HEK293 (cell line): ENCODE measurements at regions not wholly inside any gene's neighbourhood (a gene's known extent, or its start where the extent isn't known, plus 50 kb on each side); places are given as distances from the start of the nearest gene placed in this dataset.

Experiments
- CTCF ChIP-seq: fragments of 450-650 bp; formaldehyde crosslinking; IDR thresholded peaks from 2 replicates; pipeline ENCODE4 v1.5.1; 2016; ENCODE audit warnings: missing biosample characterization, missing genetic modification characterization
- REST ChIP-seq: fragments of 450-650 bp; formaldehyde crosslinking; IDR thresholded peaks from 2 replicates; pipeline ENCODE4 v1.5.1; 2016; ENCODE audit warnings: missing biosample characterization, missing genetic modification characterization
- SETDB1 ChIP-seq: IDR thresholded peaks from one replicate; pipeline ENCODE4 v1.6.1; 2017; ENCODE audit warnings: mild to moderate bottlenecking, low read length, moderate library complexity, mixed read lengths; ENCODE audit not compliant: insufficient read length
- ZBTB21 ChIP-seq: fragments of 450-650 bp; formaldehyde crosslinking; IDR thresholded peaks from 2 replicates; pipeline ENCODE4 v1.5.1; 2017; ENCODE audit warnings: missing biosample characterization, missing genetic modification characterization
- ZNF324 ChIP-seq: fragments of 450-650 bp; formaldehyde crosslinking; IDR thresholded peaks from 2 replicates; pipeline ENCODE4 v1.5.1; 2016; ENCODE audit warnings: missing biosample characterization, missing genetic modification characterization
- ZSCAN18 ChIP-seq: fragments of 450-650 bp; formaldehyde crosslinking; IDR thresholded peaks from 2 replicates; pipeline ENCODE4 v1.5.1; 2016; ENCODE audit warnings: missing biosample characterization, missing genetic modification characterization

- TF ChIP-seq ZNF324 (no peak), CTCF (tag by site-specific recombination) (no peak), ZBTB21 (tag by site-specific recombination) (no peak), ZSCAN18 (no peak), REST (tag by site-specific recombination) (no peak), SETDB1 (no peak)
These were observed 284.9 kb upstream of the TBL1XR1 start for GRCh38 chr3:177482048-177482691.
